IMR-90 (cell line): ENCODE measurements at regions not wholly inside any gene's neighbourhood (a gene's known extent, or its start where the extent isn't known, plus 50 kb on each side); places are given as distances from the start of the nearest gene placed in this dataset.

ENCODE experiments used
- ATAC-seq: fragments of 200-7000 bp; cut with Tn5 transposase; 2 replicates; pipeline ENCODE4 v1.9.1; 2020; ENCODE audit warnings: low read depth, mild to moderate bottlenecking, moderate library complexity
- BruUV-seq: library from RNA; stranded (reverse); fragments of 400-500 nt; replicated peaks from 2 replicates; lab custom pipeline; 2021; lab: Mats Ljungman, UMichigan
- CTCF ChIA-PET: fragments of 300-600 bp; formaldehyde crosslinking; extraction: SDS; loops from one replicate; lab custom pipeline; 2021; ENCODE audit warnings: antibody characterized with exemption; lab: Yijun Ruan, JAX
- POLR2A ChIA-PET: fragments of 300-600 bp; sonication (Branson Sonifier 250); formaldehyde crosslinking; loops from one replicate; lab custom pipeline; 2022; ENCODE audit warnings: antibody characterized with exemption; ENCODE audit not compliant: unreplicated experiment; lab: Charles Lee
- DNase-seq: peaks from one replicate; pipeline ENCODE4 v3.0.0; 2013
- H2AFZ ChIP-seq: replicated peaks from 2 replicates; pipeline ENCODE3; 2013; ENCODE audit warnings: low read length, mild to moderate bottlenecking; ENCODE audit not compliant: poor library complexity
- H2AK5ac ChIP-seq: 2 replicates; pipeline ENCODE4 v1.6.1; 2013; ENCODE audit warnings: low read depth, low read length, inconsistent platforms
- H2AK9ac ChIP-seq: replicated peaks from 2 replicates; pipeline ENCODE3; 2013; ENCODE audit warnings: mild to moderate bottlenecking, low read depth, low read length, moderate library complexity; ENCODE audit not compliant: poor library complexity
- H2BK120ac ChIP-seq: 2 replicates; pipeline ENCODE4 v1.6.1; 2013; ENCODE audit warnings: low read depth, low read length, inconsistent platforms
- H2BK15ac ChIP-seq: 3 replicates; pipeline ENCODE4 v1.6.1; 2013; ENCODE audit warnings: low read depth, low read length, inconsistent platforms
- H2BK20ac ChIP-seq: 2 replicates; pipeline ENCODE4 v1.6.1; 2013; ENCODE audit warnings: low read depth, mild to moderate bottlenecking, inconsistent platforms, low read length, moderate library complexity
- H2BK5ac ChIP-seq: 2 replicates; pipeline ENCODE4 v1.6.1; 2013; ENCODE audit warnings: mild to moderate bottlenecking, low read depth, low read length, inconsistent platforms; ENCODE audit not compliant: poor library complexity, severe bottlenecking
- H3K14ac ChIP-seq: replicated peaks from 2 replicates; pipeline ENCODE4 v1.6.1; 2013; ENCODE audit warnings: low read depth, low read length, inconsistent platforms
- H3K18ac ChIP-seq: 2 replicates; pipeline ENCODE4 v1.6.1; 2013; ENCODE audit warnings: low read depth, low read length, control low read depth
- H3K23ac ChIP-seq: 2 replicates; pipeline ENCODE4 v1.6.1; 2013; ENCODE audit warnings: low read depth, low read length, inconsistent platforms
- H3K27ac ChIP-seq: 2 replicates; pipeline ENCODE4 v1.5.1; 2013; ENCODE audit warnings: mild to moderate bottlenecking, control low read depth, low read length; ENCODE audit not compliant: insufficient read depth
- H3K27me3 ChIP-seq: 2 replicates; pipeline ENCODE4 v1.6.1; 2013; ENCODE audit warnings: low read length; ENCODE audit not compliant: control insufficient read depth, insufficient read depth
- H3K36me3 ChIP-seq: 2 replicates; pipeline ENCODE4 v1.6.1; 2013; ENCODE audit warnings: low read length, mixed read lengths; ENCODE audit not compliant: control insufficient read depth, insufficient read depth
- H3K4ac ChIP-seq: 2 replicates; pipeline ENCODE4 v1.6.1; 2013; ENCODE audit warnings: low read depth, low read length, inconsistent platforms
- H3K4me1 ChIP-seq: 2 replicates; pipeline ENCODE4 v1.6.1; 2013; ENCODE audit warnings: low read length, mixed read lengths; ENCODE audit not compliant: control insufficient read depth, insufficient read depth
- H3K4me2 ChIP-seq: 2 replicates; pipeline ENCODE4 v1.6.1; 2013; ENCODE audit warnings: low read depth, mild to moderate bottlenecking, control low read depth, low read length, moderate library complexity
- H3K4me3 ChIP-seq: 2 replicates; pipeline ENCODE4 v1.5.1; 2013; ENCODE audit warnings: low read depth, mild to moderate bottlenecking, control low read depth, low read length, moderate library complexity; ENCODE audit not compliant: insufficient read depth
- H3K56ac ChIP-seq: 2 replicates; pipeline ENCODE4 v1.6.1; 2013; ENCODE audit warnings: low read length, inconsistent platforms; ENCODE audit not compliant: insufficient read depth; ENCODE audit errors: extremely low read depth
- H3K79me1 ChIP-seq, 2 experiments: 2 replicates each; pipeline ENCODE4 v1.6.1; 2013; ENCODE audit warnings: low read length in 2 of 2, inconsistent platforms in 1 of 2, low read depth in 1 of 2
- H3K9ac ChIP-seq: 2 replicates; pipeline ENCODE4 v1.6.1; 2013; ENCODE audit warnings: low read depth, low read length, control low read depth
- H3K9me1 ChIP-seq: 2 replicates; pipeline ENCODE4 v1.6.1; 2013; ENCODE audit warnings: low read length, inconsistent platforms; ENCODE audit not compliant: insufficient read depth
- H3K9me3 ChIP-seq: 2 replicates; pipeline ENCODE4 v1.6.1; 2013; ENCODE audit warnings: low read length; ENCODE audit not compliant: control insufficient read depth, insufficient read depth
- H4K20me1 ChIP-seq: 2 replicates; pipeline ENCODE4 v1.6.1; 2013; ENCODE audit warnings: low read length, inconsistent platforms; ENCODE audit not compliant: insufficient read depth
- H4K5ac ChIP-seq: 2 replicates; pipeline ENCODE4 v1.6.1; 2013; ENCODE audit warnings: mild to moderate bottlenecking, low read depth, low read length, control low read depth
- H4K8ac ChIP-seq, 2 experiments: 2 replicates each; pipeline ENCODE4 v1.6.1; 2013; ENCODE audit warnings: low read depth in 2 of 2, low read length in 2 of 2, control low read depth in 1 of 2, inconsistent platforms in 1 of 2
- H4K91ac ChIP-seq: 2 replicates; pipeline ENCODE4 v1.6.1; 2013; ENCODE audit warnings: low read depth, low read length, inconsistent platforms; ENCODE audit not compliant: insufficient read depth
- BHLHE40 ChIP-seq: fragments of 150-350 bp; IDR thresholded peaks from 2 replicates; pipeline ENCODE4 v1.6.1; 2016; ENCODE audit warnings: mild to moderate bottlenecking, low read depth, low read length
- CEBPB ChIP-seq: IDR thresholded peaks from 2 replicates; pipeline ENCODE4 v1.6.1; 2012; ENCODE audit warnings: low read depth, low read length, improper control_type of control experiment
- CHD1 ChIP-seq: IDR thresholded peaks from 2 replicates; pipeline ENCODE4 v1.6.1; 2012; ENCODE audit warnings: low read depth, low read length, improper control_type of control experiment
- FOS ChIP-seq: fragments of 150-350 bp; IDR thresholded peaks from 2 replicates; pipeline ENCODE4 v1.6.1; 2016; ENCODE audit warnings: low read depth, low read length
- MAFK ChIP-seq: IDR thresholded peaks from 2 replicates; pipeline ENCODE4 v1.6.1; 2012; ENCODE audit warnings: low read depth, low read length, improper control_type of control experiment
- MAZ ChIP-seq: IDR thresholded peaks from 2 replicates; pipeline ENCODE4 v1.6.1; 2012; ENCODE audit warnings: low read depth, mild to moderate bottlenecking, low read length, improper control_type of control experiment, moderate library complexity, borderline replicate concordance
- MXI1 ChIP-seq: IDR thresholded peaks from 2 replicates; pipeline ENCODE4 v1.6.1; 2012; ENCODE audit warnings: low read depth, mild to moderate bottlenecking, low read length, moderate library complexity, borderline replicate concordance
- NFE2L2 ChIP-seq: fragments of 150-350 bp; IDR thresholded peaks from 2 replicates; pipeline ENCODE4 v1.6.1; 2016; ENCODE audit warnings: low read depth, mild to moderate bottlenecking, low read length
- POLR2A ChIP-seq: IDR thresholded peaks from 2 replicates; pipeline ENCODE4 v1.6.1; 2012; ENCODE audit warnings: mild to moderate bottlenecking, low read depth, low read length
- RAD21 ChIP-seq: IDR thresholded peaks from 2 replicates; pipeline ENCODE4 v1.6.1; 2012; ENCODE audit warnings: low read length, improper control_type of control experiment
- RCOR1 ChIP-seq: IDR thresholded peaks from 2 replicates; pipeline ENCODE4 v1.6.1; 2012; ENCODE audit warnings: mild to moderate bottlenecking, low read length, improper control_type of control experiment; ENCODE audit not compliant: insufficient replicate concordance
- RFX5 ChIP-seq: IDR thresholded peaks from 2 replicates; pipeline ENCODE4 v1.8.0; 2012; ENCODE audit warnings: low read depth, mild to moderate bottlenecking, low read length, moderate library complexity
- SMC3 ChIP-seq: fragments of 150-350 bp; IDR thresholded peaks from 2 replicates; pipeline ENCODE4 v1.6.1; 2016; ENCODE audit warnings: low read depth, mild to moderate bottlenecking, antibody characterized with exemption, low read length, moderate library complexity
- WGBS, 2 experiments: methylation state at CpG; one replicate each; pipeline versions ENCODE4 v1.1.5 to v1.1.7; 2013; ENCODE audit warnings: missing lambda C conversion rate in 2 of 2; ENCODE audit not compliant: insufficient read length in 1 of 2; ENCODE audit errors: extremely low coverage in 2 of 2; 5-methylcytosine and 5-hydroxymethylcytosine counted together
- dilution Hi-C: fragments of 300-500 bp; cut with HindIII; formaldehyde crosslinking; loops from one replicate; pipeline ENCODE4 v1.14.3; 2018; ENCODE audit warnings: low sequenced_read_pairs; ENCODE audit not compliant: unreplicated experiment
- in situ Hi-C: fragments of 300-500 bp; cut with MboI; formaldehyde crosslinking; loops from 3 replicates; pipeline ENCODE4 v1.14.3; 2019; ENCODE audit warnings: low sequenced_read_pairs, inconsistent platforms, mixed read lengths
- intact Hi-C: fragments of 100-400 bp; cut with micrococcal nuclease; formaldehyde crosslinking; loops from 2 replicates; pipeline ENCODE4 v1.10.0; 2022
- TF ChIP-seq, protein P1 (sequence below): fragments of 150-350 bp; IDR thresholded peaks from 2 replicates; pipeline ENCODE4 v1.6.1; 2016; ENCODE audit warnings: low read depth, mild to moderate bottlenecking, low read length, moderate library complexity, borderline replicate concordance
- TF ChIP-seq, protein P2 (sequence below): fragments of 150-350 bp; IDR thresholded peaks from 2 replicates; pipeline ENCODE4 v1.6.1; 2017; ENCODE audit warnings: mild to moderate bottlenecking, antibody characterized with exemption, low read length, low read depth

GRCh38 chr3:153055779-153056178 lies 106.2 kb upstream of the RAP2B start:
- no peak overlapping the region for H2BK20ac ChIP-seq
- TF ChIP-seq CHD1 (no peak), POLR2A (no peak), BHLHE40 (no peak), RCOR1 (no peak), FOS (no peak), SMC3 (no peak), NFE2L2 (no peak), MAFK (no peak), RAD21 (no peak), MAZ (no peak), CEBPB (no peak), RFX5 (no peak), MXI1 (no peak)
- TF ChIP-seq, protein P1, sequence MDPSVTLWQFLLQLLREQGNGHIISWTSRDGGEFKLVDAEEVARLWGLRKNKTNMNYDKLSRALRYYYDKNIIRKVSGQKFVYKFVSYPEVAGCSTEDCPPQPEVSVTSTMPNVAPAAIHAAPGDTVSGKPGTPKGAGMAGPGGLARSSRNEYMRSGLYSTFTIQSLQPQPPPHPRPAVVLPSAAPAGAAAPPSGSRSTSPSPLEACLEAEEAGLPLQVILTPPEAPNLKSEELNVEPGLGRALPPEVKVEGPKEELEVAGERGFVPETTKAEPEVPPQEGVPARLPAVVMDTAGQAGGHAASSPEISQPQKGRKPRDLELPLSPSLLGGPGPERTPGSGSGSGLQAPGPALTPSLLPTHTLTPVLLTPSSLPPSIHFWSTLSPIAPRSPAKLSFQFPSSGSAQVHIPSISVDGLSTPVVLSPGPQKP = no peak
- TF ChIP-seq, protein P2, sequence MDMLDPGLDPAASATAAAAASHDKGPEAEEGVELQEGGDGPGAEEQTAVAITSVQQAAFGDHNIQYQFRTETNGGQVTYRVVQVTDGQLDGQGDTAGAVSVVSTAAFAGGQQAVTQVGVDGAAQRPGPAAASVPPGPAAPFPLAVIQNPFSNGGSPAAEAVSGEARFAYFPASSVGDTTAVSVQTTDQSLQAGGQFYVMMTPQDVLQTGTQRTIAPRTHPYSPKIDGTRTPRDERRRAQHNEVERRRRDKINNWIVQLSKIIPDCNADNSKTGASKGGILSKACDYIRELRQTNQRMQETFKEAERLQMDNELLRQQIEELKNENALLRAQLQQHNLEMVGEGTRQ = no peak
- H3K27ac ChIP-seq = no peak overlapping the region
- ATAC-seq (no peak), DNase-seq (no peak)
- no peak overlapping the region for H2AFZ ChIP-seq
- H2BK5ac ChIP-seq = no peak overlapping the region
- in situ Hi-C loops = no loop called here
- H3K9me1 ChIP-seq = peaks cover 3% of the 10 kb centered on the region; the same call in 1 of the 2 replicates
- no peak overlapping the region for H4K8ac ChIP-seq
- H3K4ac ChIP-seq = no peak overlapping the region
- POLR2A ChIA-PET = no interaction called here
- H3K36me3 ChIP-seq = no peaks in the 10 kb centered on the region
- intact Hi-C loops = no loop called here
- H3K23ac ChIP-seq = no peak overlapping the region
- dilution Hi-C loops = no loop called here
- H3K4me3 ChIP-seq = no peak overlapping the region
- no peak overlapping the region for H2AK5ac ChIP-seq
- no peak overlapping the region for H3K14ac ChIP-seq
- no peak overlapping the region for H3K9ac ChIP-seq
- H4K20me1 ChIP-seq = peaks cover 3% of the 10 kb centered on the region; the same call in 1 of the 2 replicates
- H4K91ac ChIP-seq = no peak overlapping the region
- peaks cover 7% of the 10 kb centered on the region for H3K4me1 ChIP-seq
- CTCF ChIA-PET = no interaction called here
- H2BK120ac ChIP-seq = no peak overlapping the region
- H3K9me3 ChIP-seq = no peaks in the 10 kb centered on the region
- no CpG with 5 or more reads among the region's 2 CpGs for WGBS, 2 experiments
- H3K79me1 ChIP-seq = no peaks in the 10 kb centered on the region
- no peak overlapping the region for H4K5ac ChIP-seq
- BruUV-seq = no TSS peak
- no peak overlapping the region for H2BK15ac ChIP-seq
- no peak overlapping the region for H3K56ac ChIP-seq
- no peak overlapping the region for H3K18ac ChIP-seq
- no peak overlapping the region for H3K4me2 ChIP-seq
- no peaks in the 10 kb centered on the region for H3K27me3 ChIP-seq
- H2AK9ac ChIP-seq = no peak overlapping the region
